Duodenal mucosa (tissue), 2 donors: ENCODE measurements at regions not wholly inside any gene's neighbourhood (a gene's known extent, or its start where the extent isn't known, plus 50 kb on each side); places are given as distances from the start of the nearest gene placed in this dataset.

Source experiments
- H3K27ac ChIP-seq: one replicate; pipeline ENCODE4 v1.7.0; 2013; ENCODE audit warnings: low read depth, low read length
- H3K27me3 ChIP-seq, 2 donors: one replicate each; pipeline ENCODE4 v1.7.0; 2013; ENCODE audit warnings: low read length in 2 of 2, control low read depth in 1 of 2; ENCODE audit not compliant: insufficient read depth in 2 of 2, control insufficient read depth in 1 of 2
- H3K36me3 ChIP-seq, 2 donors: one replicate each; pipeline ENCODE4 v1.7.0; 2013; ENCODE audit warnings: low read length in 2 of 2, control low read depth in 1 of 2; ENCODE audit not compliant: insufficient read depth in 2 of 2, control insufficient read depth in 1 of 2
- H3K4me1 ChIP-seq, 2 donors: one replicate each; pipeline ENCODE4 v1.7.0; 2013; ENCODE audit warnings: low read length in 2 of 2, control low read depth in 1 of 2; ENCODE audit not compliant: insufficient read depth in 2 of 2, control insufficient read depth in 1 of 2
- H3K4me3 ChIP-seq, 2 donors: one replicate each; pipeline ENCODE4 v1.7.0; 2013; ENCODE audit warnings: low read length in 2 of 2, low read depth in 1 of 2
- H3K9ac ChIP-seq, 2 donors: one replicate each; pipeline ENCODE4 v1.7.0; 2013; ENCODE audit warnings: low read length in 2 of 2, low read depth in 1 of 2
- H3K9me3 ChIP-seq, 2 donors: one replicate each; pipeline ENCODE4 v1.7.0; 2013; ENCODE audit warnings: low read length in 2 of 2, control low read depth in 1 of 2; ENCODE audit not compliant: control insufficient read depth in 1 of 2

GRCh38 chrX:4186331-4186730, 472.9 kb upstream of the PRKX start:
- no peak overlapping the region for H3K9ac ChIP-seq
- no peak overlapping the region for H3K4me3 ChIP-seq
- H3K36me3 ChIP-seq: no peaks in the 10 kb centered on the region
- H3K9me3 ChIP-seq: no peaks in the 10 kb centered on the region
- no peaks in the 10 kb centered on the region for H3K27me3 ChIP-seq
- H3K4me1 ChIP-seq: no peaks in the 10 kb centered on the region
- no peak overlapping the region for H3K27ac ChIP-seq

GRCh38 chrX:4185086-4185485, 471.6 kb upstream of the PRKX start:
- Histone ChIP-seq H3K27ac (no peak overlapping the region), H3K36me3 (no peaks in the 10 kb centered on the region), H3K9me3 (no peaks in the 10 kb centered on the region), H3K27me3 (no peaks in the 10 kb centered on the region), H3K9ac (no peak overlapping the region), H3K4me3 (no peak overlapping the region), H3K4me1 (no peaks in the 10 kb centered on the region)

- no peak overlapping the region for H3K4me3 ChIP-seq
- H3K9me3 ChIP-seq: no peaks in the 10 kb centered on the region
- H3K27me3 ChIP-seq: no peaks in the 10 kb centered on the region
- H3K36me3 ChIP-seq: no peaks in the 10 kb centered on the region
- no peaks in the 10 kb centered on the region for H3K4me1 ChIP-seq
- no peak overlapping the region for H3K9ac ChIP-seq
- H3K27ac ChIP-seq: no peak overlapping the region
These were observed 469.0 kb upstream of the PRKX start for GRCh38 chrX:4182408-4182806.

- H3K27me3 ChIP-seq: no peaks in the 10 kb centered on the region
- H3K27ac ChIP-seq: no peak overlapping the region
- no peaks in the 10 kb centered on the region for H3K36me3 ChIP-seq
- H3K4me1 ChIP-seq: no peaks in the 10 kb centered on the region
- H3K9me3 ChIP-seq: no peaks in the 10 kb centered on the region
- H3K4me3 ChIP-seq: no peak overlapping the region
- no peak overlapping the region for H3K9ac ChIP-seq
These were observed 468.4 kb upstream of the PRKX start for GRCh38 chrX:4181782-4182407.

- no peaks in the 10 kb centered on the region for H3K27me3 ChIP-seq
- no peaks in the 10 kb centered on the region for H3K36me3 ChIP-seq
- no peaks in the 10 kb centered on the region for H3K4me1 ChIP-seq
- no peak overlapping the region for H3K9ac ChIP-seq
- H3K27ac ChIP-seq: no peak overlapping the region
- H3K9me3 ChIP-seq: no peaks in the 10 kb centered on the region
- H3K4me3 ChIP-seq: no peak overlapping the region
These were observed 465.6 kb upstream of the PRKX start for GRCh38 chrX:4179031-4179430.

GRCh38 chrX:4175221-4175620, 461.8 kb upstream of the PRKX start:
- Histone ChIP-seq H3K27me3 (no peaks in the 10 kb centered on the region), H3K9me3 (no peaks in the 10 kb centered on the region), H3K36me3 (no peaks in the 10 kb centered on the region), H3K9ac (no peak overlapping the region), H3K4me1 (no peaks in the 10 kb centered on the region), H3K27ac (no peak overlapping the region), H3K4me3 (no peak overlapping the region)

- H3K4me3 ChIP-seq: no peak overlapping the region
- H3K4me1 ChIP-seq: no peaks in the 10 kb centered on the region
- no peak overlapping the region for H3K9ac ChIP-seq
- H3K27me3 ChIP-seq: no peaks in the 10 kb centered on the region
- no peak overlapping the region for H3K27ac ChIP-seq
- H3K36me3 ChIP-seq: no peaks in the 10 kb centered on the region
- H3K9me3 ChIP-seq: no peaks in the 10 kb centered on the region
These were observed 460.3 kb upstream of the PRKX start for GRCh38 chrX:4173743-4174142.

- Histone ChIP-seq H3K27ac (no peak overlapping the region), H3K9me3 (no peaks in the 10 kb centered on the region), H3K4me1 (no peaks in the 10 kb centered on the region), H3K4me3 (no peak overlapping the region), H3K27me3 (no peaks in the 10 kb centered on the region), H3K9ac (no peak overlapping the region), H3K36me3 (no peaks in the 10 kb centered on the region)
These were observed 438.3 kb upstream of the PRKX start for GRCh38 chrX:4151798-4152197.

- Histone ChIP-seq H3K27me3 (no peaks in the 10 kb centered on the region), H3K36me3 (no peaks in the 10 kb centered on the region), H3K27ac (no peak overlapping the region), H3K9me3 (no peaks in the 10 kb centered on the region), H3K4me1 (no peaks in the 10 kb centered on the region), H3K9ac (no peak overlapping the region), H3K4me3 (no peak overlapping the region)
These were observed 436.8 kb upstream of the PRKX start for GRCh38 chrX:4150259-4150658.

GRCh38 chrX:4129626-4130025, 416.2 kb upstream of the PRKX start:
- no peaks in the 10 kb centered on the region for H3K27me3 ChIP-seq
- H3K9me3 ChIP-seq: no peaks in the 10 kb centered on the region
- H3K4me1 ChIP-seq: no peaks in the 10 kb centered on the region
- H3K4me3 ChIP-seq: no peak overlapping the region
- no peak overlapping the region for H3K9ac ChIP-seq
- no peaks in the 10 kb centered on the region for H3K36me3 ChIP-seq
- H3K27ac ChIP-seq: no peak overlapping the region
